ENCODE measurements at regions not wholly inside any gene's neighbourhood (a gene's known extent, or its start where the extent isn't known, plus 50 kb on each side); places are given as distances from the start of the nearest gene placed in this dataset.
A peak's percentile ranks its signal among the peaks of the same experiment; 100 is the strongest.

- Histone ChIP-seq H3K4me1 (ENCODE audit: control insufficient read depth in 1 of 2, insufficient read depth in 2 of 2, low read depth in 1 of 2, low read length in 1 of 2) (no peaks in the 10 kb centered on the region), H3K9me3 (no peaks in the 10 kb centered on the region), H4K20me1 (ENCODE audit: insufficient read depth) (no peaks in the 10 kb centered on the region), H3K9me2 (no peaks in the 10 kb centered on the region), H3K36me3 (replicated peaks in 1 of 2; ENCODE audit: control insufficient read depth in 1 of 2, insufficient read depth in 2 of 2, low read length in 1 of 2) (no peaks in the 10 kb centered on the region), H3K4me2 (no peak overlapping the region), H2AFZ (ENCODE audit: low read depth) (0 out of 2 replicates have a peak overlapping the region, but pooled peaks have one; percentile 29), H3K9ac (no peak overlapping the region), H3K4me3 (ENCODE audit: low read depth in 2 of 2, low read length in 1 of 2) (no peak overlapping the region), H3F3A (replicated peaks; ENCODE audit: insufficient read depth) (peaks cover 3% of the 10 kb centered on the region), H3K27ac (ENCODE audit: low read depth in 2 of 2, low read length in 1 of 2) (no peak overlapping the region), H3K27me3 (ENCODE audit: insufficient read depth) (no peaks in the 10 kb centered on the region), H3K79me2 (ENCODE audit: insufficient read depth) (no peaks in the 10 kb centered on the region)
- CTCF ChIA-PET = interaction anchor here (1.2 kb wide), 1 partner anchor 11 kb away, joined by 3 read pairs; no protein-coding TSS in a partner anchor
- no peak for TF ChIP-seq EP300 (IDR thresholded peaks at IDR 0.05; ENCODE audit: borderline replicate concordance in 1 of 2, low read depth in 1 of 2, low read length in 1 of 2)
- TF ChIP-seq, protein P1, sequence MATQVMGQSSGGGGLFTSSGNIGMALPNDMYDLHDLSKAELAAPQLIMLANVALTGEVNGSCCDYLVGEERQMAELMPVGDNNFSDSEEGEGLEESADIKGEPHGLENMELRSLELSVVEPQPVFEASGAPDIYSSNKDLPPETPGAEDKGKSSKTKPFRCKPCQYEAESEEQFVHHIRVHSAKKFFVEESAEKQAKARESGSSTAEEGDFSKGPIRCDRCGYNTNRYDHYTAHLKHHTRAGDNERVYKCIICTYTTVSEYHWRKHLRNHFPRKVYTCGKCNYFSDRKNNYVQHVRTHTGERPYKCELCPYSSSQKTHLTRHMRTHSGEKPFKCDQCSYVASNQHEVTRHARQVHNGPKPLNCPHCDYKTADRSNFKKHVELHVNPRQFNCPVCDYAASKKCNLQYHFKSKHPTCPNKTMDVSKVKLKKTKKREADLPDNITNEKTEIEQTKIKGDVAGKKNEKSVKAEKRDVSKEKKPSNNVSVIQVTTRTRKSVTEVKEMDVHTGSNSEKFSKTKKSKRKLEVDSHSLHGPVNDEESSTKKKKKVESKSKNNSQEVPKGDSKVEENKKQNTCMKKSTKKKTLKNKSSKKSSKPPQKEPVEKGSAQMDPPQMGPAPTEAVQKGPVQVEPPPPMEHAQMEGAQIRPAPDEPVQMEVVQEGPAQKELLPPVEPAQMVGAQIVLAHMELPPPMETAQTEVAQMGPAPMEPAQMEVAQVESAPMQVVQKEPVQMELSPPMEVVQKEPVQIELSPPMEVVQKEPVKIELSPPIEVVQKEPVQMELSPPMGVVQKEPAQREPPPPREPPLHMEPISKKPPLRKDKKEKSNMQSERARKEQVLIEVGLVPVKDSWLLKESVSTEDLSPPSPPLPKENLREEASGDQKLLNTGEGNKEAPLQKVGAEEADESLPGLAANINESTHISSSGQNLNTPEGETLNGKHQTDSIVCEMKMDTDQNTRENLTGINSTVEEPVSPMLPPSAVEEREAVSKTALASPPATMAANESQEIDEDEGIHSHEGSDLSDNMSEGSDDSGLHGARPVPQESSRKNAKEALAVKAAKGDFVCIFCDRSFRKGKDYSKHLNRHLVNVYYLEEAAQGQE (IDR thresholded peaks at IDR 0.05; ENCODE audit: low read depth, low read length) = no peak
- no peak for TF ChIP-seq JUND (IDR thresholded peaks at IDR 0.05)
- no peak for TF ChIP-seq TEAD4 (IDR thresholded peaks at IDR 0.05; ENCODE audit: borderline replicate concordance, insufficient read depth)
- TF ChIP-seq RFX5 (IDR thresholded peaks at IDR 0.05; ENCODE audit: low read length) = no peak
- TF ChIP-seq MXI1 (IDR thresholded peaks at IDR 0.05; ENCODE audit: low read depth, low read length) = no peak
- TF ChIP-seq CHD2 (IDR thresholded peaks at IDR 0.05; ENCODE audit: low read length, partially characterized antibody) = no peak
- no peak for TF ChIP-seq SMC3 (IDR thresholded peaks at IDR 0.05; ENCODE audit: low read depth, low read length)
- no peak for TF ChIP-seq FOSL2 (IDR thresholded peaks at IDR 0.05; ENCODE audit: borderline replicate concordance, low read depth)
- DNase-seq = no peak
- 89% methylated on average over 7 of the region's 8 CpGs for WGBS (ENCODE audit: low lambda C conversion rate)
- POLR2A ChIA-PET = no interaction called here
Observed at GRCh38 chr5:83877911-83878706, 157.5 kb upstream of the HAPLN1 start.

- H3K4me1 ChIP-seq (ENCODE audit: control insufficient read depth in 1 of 2, insufficient read depth in 2 of 2, low read depth in 1 of 2, low read length in 1 of 2) = no peaks in the 10 kb centered on the region
- H3K27me3 ChIP-seq (ENCODE audit: insufficient read depth) = no peaks in the 10 kb centered on the region
- no peaks in the 10 kb centered on the region for H3K9me3 ChIP-seq
- CTCF ChIA-PET = no interaction called here
- H3K4me2 ChIP-seq = no peak overlapping the region
- no peaks in the 10 kb centered on the region for H4K20me1 ChIP-seq (ENCODE audit: insufficient read depth)
- POLR2A ChIA-PET = no interaction called here
- H3F3A ChIP-seq (replicated peaks; ENCODE audit: insufficient read depth) = no peaks in the 10 kb centered on the region
- H3K36me3 ChIP-seq (replicated peaks in 1 of 2; ENCODE audit: control insufficient read depth in 1 of 2, insufficient read depth in 2 of 2, low read length in 1 of 2) = no peaks in the 10 kb centered on the region
- no peak overlapping the region for H2AFZ ChIP-seq (ENCODE audit: low read depth)
- H3K9ac ChIP-seq = no peak overlapping the region
- H3K9me2 ChIP-seq = no peaks in the 10 kb centered on the region
- no peak for DNase-seq
- H3K27ac ChIP-seq (ENCODE audit: low read depth in 2 of 2, low read length in 1 of 2) = no peak overlapping the region
- 71% methylated on average over 6 of the region's 6 CpGs for WGBS (ENCODE audit: low lambda C conversion rate)
- no peaks in the 10 kb centered on the region for H3K79me2 ChIP-seq (ENCODE audit: insufficient read depth)
- no peak overlapping the region for H3K4me3 ChIP-seq (ENCODE audit: low read depth in 2 of 2, low read length in 1 of 2)
- TF ChIP-seq USF1 (IDR thresholded peaks at IDR 0.05; ENCODE audit: borderline replicate concordance, low read depth) (no peak), GABPA (IDR thresholded peaks at IDR 0.05; ENCODE audit: low read depth) (no peak), NFIC (IDR thresholded peaks at IDR 0.05; ENCODE audit: borderline replicate concordance) (no peak), POLR2AphosphoS5 (IDR thresholded peaks at IDR 0.05; ENCODE audit: low read depth, low read length) (no peak), ELF1 (IDR thresholded peaks at IDR 0.05) (no peak), MXI1 (IDR thresholded peaks at IDR 0.05; ENCODE audit: low read depth, low read length) (no peak), EP300 (IDR thresholded peaks at IDR 0.05; ENCODE audit: borderline replicate concordance in 1 of 2, low read depth in 1 of 2, low read length in 1 of 2) (no peak), SMC3 (IDR thresholded peaks at IDR 0.05; ENCODE audit: low read depth, low read length) (no peak)
- TF ChIP-seq, protein P1 (IDR thresholded peaks at IDR 0.05; ENCODE audit: low read depth, low read length) = no peak
- TF ChIP-seq, protein P2, sequence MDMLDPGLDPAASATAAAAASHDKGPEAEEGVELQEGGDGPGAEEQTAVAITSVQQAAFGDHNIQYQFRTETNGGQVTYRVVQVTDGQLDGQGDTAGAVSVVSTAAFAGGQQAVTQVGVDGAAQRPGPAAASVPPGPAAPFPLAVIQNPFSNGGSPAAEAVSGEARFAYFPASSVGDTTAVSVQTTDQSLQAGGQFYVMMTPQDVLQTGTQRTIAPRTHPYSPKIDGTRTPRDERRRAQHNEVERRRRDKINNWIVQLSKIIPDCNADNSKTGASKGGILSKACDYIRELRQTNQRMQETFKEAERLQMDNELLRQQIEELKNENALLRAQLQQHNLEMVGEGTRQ (IDR thresholded peaks at IDR 0.05; ENCODE audit: borderline replicate concordance, low read depth, low read length) = no peak
Observed at GRCh38 chr5:83871533-83872395, 151.1 kb upstream of the HAPLN1 start.

All from SK-N-SH (cell line).